RCC 7860 (cell line): ENCODE measurements at regions not wholly inside any gene's neighbourhood (a gene's known extent, or its start where the extent isn't known, plus 50 kb on each side); places are given as distances from the start of the nearest gene placed in this dataset.
A peak's percentile ranks its signal among the peaks of the same experiment; 100 is the strongest.

Experiments
- DNase-seq: peaks from one replicate; pipeline ENCODE4 v3.0.0-alpha.2; 2015; ENCODE audit warnings: low spot score
- FAIRE-seq: peaks from 2 replicates; lab custom pipeline; 2012; peaks lifted over from hg19 to GRCh38; lab: Jason Lieb, UNC

GRCh38 chr1:78792756-78793155, 143.1 kb downstream of the IFI44 start:
- no peak for DNase-seq
- no peak for FAIRE-seq

- FAIRE-seq, result no peak
Observed at GRCh38 chr1:78797108-78797781, 147.6 kb downstream of the IFI44 start.

GRCh38 chr1:78799926-78800325, 150.3 kb downstream of the IFI44 start:
- no peak for FAIRE-seq
- DNase-seq, result no peak

More at GRCh38 chr1:78797108-78797781, 147.6 kb downstream of the IFI44 start:
- DNase-seq, result no peak

- FAIRE-seq (no peak), DNase-seq (no peak)
Observed at GRCh38 chr1:78814176-78814575, 164.5 kb downstream of the IFI44 start.

- no peak for DNase-seq
Observed at GRCh38 chr1:78825561-78825960, 175.9 kb downstream of the IFI44 start.

GRCh38 chr1:78829644-78830043, 176.9 kb downstream of the ADGRL4 start:
- no peak for FAIRE-seq
- no peak for DNase-seq

More at GRCh38 chr1:78825561-78825960, 175.9 kb downstream of the IFI44 start:
- no peak for FAIRE-seq

- no peak for FAIRE-seq
- DNase-seq, result no peak
Observed at GRCh38 chr1:78830321-78830720, 176.2 kb downstream of the ADGRL4 start.

- FAIRE-seq (peak; percentile 98), DNase-seq (peak; percentile 92)
Observed at GRCh38 chr1:78831731-78832360, 174.7 kb downstream of the ADGRL4 start.

- DNase-seq (peak; percentile 91), FAIRE-seq (peak; percentile 95)
Observed at GRCh38 chr1:78833491-78833890, 173.0 kb downstream of the ADGRL4 start.

GRCh38 chr1:78834201-78834741, 172.3 kb downstream of the ADGRL4 start:
- peak; percentile 51 for DNase-seq
- FAIRE-seq, result no peak

GRCh38 chr1:78836726-78837125, 169.8 kb downstream of the ADGRL4 start:
- FAIRE-seq, result no peak
- DNase-seq, result no peak

GRCh38 chr1:78839704-78840277, 166.7 kb downstream of the ADGRL4 start:
- peak; percentile 39 for DNase-seq

More at GRCh38 chr1:78839704-78840277, 166.7 kb downstream of the ADGRL4 start:
- peak; percentile 91 for FAIRE-seq
